Testis (tissue), 2 donors: ENCODE measurements at regions not wholly inside any gene's neighbourhood (a gene's known extent, or its start where the extent isn't known, plus 50 kb on each side); places are given as distances from the start of the nearest gene placed in this dataset.

Source experiments
- DNase-seq: peaks from one replicate; pipeline ENCODE4 v3.0.0-alpha.2; 2019
- H3K27ac ChIP-seq, 2 donors: fragments of 200-600 bp; sonication (generic); one replicate each; pipeline ENCODE4 v1.5.1; 2019
- H3K27me3 ChIP-seq: fragments of 200-600 bp; sonication (generic); one replicate; pipeline ENCODE4 v1.5.1; 2019
- H3K36me3 ChIP-seq: fragments of 200-600 bp; sonication (generic); one replicate; pipeline ENCODE4 v1.5.1; 2017; ENCODE audit warnings: low read depth; ENCODE audit errors: missing control alignments
- H3K4me1 ChIP-seq: fragments of 200-600 bp; sonication (generic); one replicate; pipeline ENCODE4 v1.5.1; 2019
- H3K4me3 ChIP-seq, 2 donors: fragments of 200-600 bp; sonication (generic); one replicate each; pipeline ENCODE4 v1.5.1; 2017 to 2019
- H3K9me3 ChIP-seq: fragments of 200-600 bp; sonication (generic); one replicate; pipeline ENCODE4 v1.5.1; 2017
- POLR2A ChIP-seq: fragments of 450-650 bp; IDR thresholded peaks from one replicate; pipeline ENCODE4 v1.6.1; 2017; ENCODE audit warnings: antibody characterized with exemption, mild to moderate bottlenecking, moderate library complexity
- WGBS, 2 donors: methylation state at CpG; one replicate each; pipeline ENCODE4 v1.1.5; 2018; 5-methylcytosine and 5-hydroxymethylcytosine counted together
- intact Hi-C: fragments of 100-400 bp; cut with DNase I; formaldehyde crosslinking; loops from one replicate; pipeline ENCODE4 v1.15.1; 2023; ENCODE audit warnings: low total_unique reads
- microRNA-seq, 2 donors: library from miRNA; unstranded; fragments of <30 nt; microRNA quantifications; one replicate each; pipeline ENCODE4, GENCODE V29; 2016; ENCODE audit warnings: borderline number of aligned reads in 2 of 2, borderline replicate concordance in 1 of 2
- small RNA-seq, 2 donors: library from RNA; depleted of rRNA; stranded (forward); fragments of <200 nt; gene quantifications; one replicate each; pipeline ENCODE3, GENCODE V24; 2016
- TF ChIP-seq, protein P1 (sequence below), 3 experiments: fragments of 450-650 bp in 2 of 3; fragments of 200-600 bp in 1 of 3; sonication (generic) in 1 of 3; IDR thresholded peaks; one replicate each; pipeline ENCODE4 v1.5.1; 2016 to 2019; ENCODE audit warnings: antibody characterized with exemption in 3 of 3, mild to moderate bottlenecking in 2 of 3, moderate library complexity in 1 of 3

DNA sequence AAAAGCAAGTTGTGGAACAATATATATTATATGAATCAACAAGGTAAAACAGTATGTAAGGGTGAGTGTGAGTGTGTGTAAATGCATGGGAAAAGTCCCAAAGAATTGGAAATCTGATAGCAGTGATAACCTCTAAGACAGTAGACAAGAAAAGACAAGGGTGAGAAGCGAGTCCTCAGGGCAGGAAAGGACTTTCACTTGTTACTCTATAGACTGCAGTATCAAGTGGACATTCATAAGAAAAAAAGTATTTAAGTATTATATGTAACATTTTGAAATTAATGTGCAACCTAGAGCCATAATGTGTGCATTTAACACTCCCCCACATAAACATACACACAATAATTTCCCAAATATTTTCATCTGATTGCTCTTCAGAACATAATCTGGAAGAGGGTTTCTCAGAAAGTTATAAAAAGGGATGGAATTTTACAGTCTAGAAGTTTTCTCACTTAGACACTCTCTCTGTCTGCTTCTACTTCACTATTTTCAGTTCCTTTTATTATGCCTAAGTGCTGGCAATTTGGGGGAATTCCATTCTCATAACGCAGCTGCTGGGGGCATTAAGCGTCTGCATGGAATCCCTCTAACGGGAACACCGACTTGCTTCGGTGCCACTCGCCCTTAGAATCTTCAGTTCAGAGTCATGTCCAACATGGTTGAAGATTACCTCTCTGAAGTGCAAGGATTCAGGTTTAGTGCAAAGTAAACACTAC is 50.0 kb upstream of the CDIN1 start:
- Histone ChIP-seq H3K4me3 (no peak overlapping the region), H3K4me1 (no peaks in the 10 kb centered on the region), H3K9me3 (no peaks in the 10 kb centered on the region), H3K27ac (no peak overlapping the region), H3K36me3 (no peaks in the 10 kb centered on the region), H3K27me3 (no peaks in the 10 kb centered on the region)
- no peak for DNase-seq
- TF ChIP-seq POLR2A: no peak
- TF ChIP-seq, protein P1, sequence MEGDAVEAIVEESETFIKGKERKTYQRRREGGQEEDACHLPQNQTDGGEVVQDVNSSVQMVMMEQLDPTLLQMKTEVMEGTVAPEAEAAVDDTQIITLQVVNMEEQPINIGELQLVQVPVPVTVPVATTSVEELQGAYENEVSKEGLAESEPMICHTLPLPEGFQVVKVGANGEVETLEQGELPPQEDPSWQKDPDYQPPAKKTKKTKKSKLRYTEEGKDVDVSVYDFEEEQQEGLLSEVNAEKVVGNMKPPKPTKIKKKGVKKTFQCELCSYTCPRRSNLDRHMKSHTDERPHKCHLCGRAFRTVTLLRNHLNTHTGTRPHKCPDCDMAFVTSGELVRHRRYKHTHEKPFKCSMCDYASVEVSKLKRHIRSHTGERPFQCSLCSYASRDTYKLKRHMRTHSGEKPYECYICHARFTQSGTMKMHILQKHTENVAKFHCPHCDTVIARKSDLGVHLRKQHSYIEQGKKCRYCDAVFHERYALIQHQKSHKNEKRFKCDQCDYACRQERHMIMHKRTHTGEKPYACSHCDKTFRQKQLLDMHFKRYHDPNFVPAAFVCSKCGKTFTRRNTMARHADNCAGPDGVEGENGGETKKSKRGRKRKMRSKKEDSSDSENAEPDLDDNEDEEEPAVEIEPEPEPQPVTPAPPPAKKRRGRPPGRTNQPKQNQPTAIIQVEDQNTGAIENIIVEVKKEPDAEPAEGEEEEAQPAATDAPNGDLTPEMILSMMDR (IDR thresholded peaks at IDR 0.05): no peak
- 82 to 91% methylated on average over 7 of the region's 7 CpGs for WGBS, 2 donors
- intact Hi-C loops: no loop called here

Small RNA genes in the stretch of these regions (microRNA-seq; reads per million reads assigned to microRNA genes)
- gene MIR4510: 0.70 to 3.5 reads per million in 2 donors

Small RNA genes in the stretch of these regions (small RNA-seq; reads per million reads assigned to genes)
- gene AC068867.1 (0 reads per million in 2 donors), gene MIR4510 (0 reads per million in 2 donors)
